HG03064 (cell line): ENCODE measurements at regions not wholly inside any gene's neighbourhood (a gene's known extent, or its start where the extent isn't known, plus 50 kb on each side); places are given as distances from the start of the nearest gene placed in this dataset.
"Not testable (repeated sequence)": the region's sequence is repeated elsewhere in the genome, so short reads cannot be mapped to it uniquely, and the experiment has no call there.

Experiments used
- ATAC-seq: cut with Tn5 transposase; IDR thresholded peaks from one replicate; pipeline ENCODE4 v1.9.1; 2021; ENCODE audit warnings: low read depth; ENCODE audit not compliant: unreplicated experiment

DNA sequence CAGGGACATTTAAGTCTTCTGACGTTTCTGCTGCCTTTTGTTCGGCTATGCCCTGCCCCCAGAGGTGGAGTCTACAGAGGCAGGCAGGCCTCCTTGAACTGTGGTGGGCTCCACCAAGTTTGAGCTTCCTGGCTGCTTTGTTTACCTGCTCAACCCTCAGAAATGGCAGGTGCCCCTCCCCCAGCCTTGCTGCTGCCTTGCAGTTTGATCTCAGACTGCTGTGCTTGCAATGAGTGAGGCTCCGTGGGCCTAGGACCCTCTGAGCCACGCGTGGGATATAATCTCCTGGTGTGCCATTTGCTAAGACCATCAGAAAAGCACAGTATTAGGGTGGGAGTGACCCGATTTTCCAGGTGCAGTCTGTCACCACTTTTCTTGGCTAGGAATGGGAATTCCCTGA is 647.3 kb downstream of the CD109 start:
- not testable (repeated sequence) for ATAC-seq

DNA sequence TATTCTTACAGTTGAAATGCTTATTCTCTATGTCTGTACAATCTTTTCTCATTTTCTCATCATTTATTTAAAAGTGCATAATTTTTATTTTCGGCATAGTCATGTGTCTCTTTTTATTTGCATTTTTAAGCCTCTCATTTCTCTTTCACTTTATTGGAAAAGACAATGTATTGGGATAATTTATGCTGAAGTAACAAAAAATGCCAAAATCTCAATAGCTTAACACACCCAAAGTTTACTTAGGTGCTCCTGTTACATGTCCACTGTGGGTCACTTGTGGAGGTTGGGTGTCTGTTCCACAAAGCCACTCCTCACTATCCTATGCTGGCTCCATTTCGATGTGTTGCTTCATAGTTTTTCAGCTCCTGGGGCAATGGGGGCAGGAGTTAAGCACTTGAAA is 638.7 kb downstream of the CD109 start:
- ATAC-seq = no peak

DNA sequence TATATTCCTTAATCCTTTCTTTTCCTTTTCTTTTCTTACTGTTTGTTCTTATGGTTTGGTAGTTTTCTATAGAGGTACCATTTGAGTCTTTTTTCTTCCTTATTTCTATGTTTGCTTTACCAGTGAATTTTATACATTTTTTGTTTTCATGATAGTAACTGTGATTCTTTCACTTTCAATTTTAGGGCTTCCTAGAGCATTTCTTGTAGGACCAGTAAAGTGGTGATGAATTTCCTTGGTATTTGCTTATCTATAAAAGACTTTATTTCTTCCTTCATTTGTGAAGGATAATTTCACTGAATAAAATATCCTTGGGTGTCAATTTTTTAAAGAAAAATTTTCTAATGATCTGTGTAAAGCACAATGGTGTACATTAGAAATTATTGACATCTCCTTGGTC is 637.4 kb downstream of the CD109 start:
- no peak for ATAC-seq

- no peak for ATAC-seq
Observed at GRCh38 chr6:74320715-74321114, 624.7 kb downstream of the CD109 start.

- no peak for ATAC-seq
Observed at GRCh38 chr6:74320074-74320473, 624.1 kb downstream of the CD109 start.

- no peak for ATAC-seq
Observed at GRCh38 chr6:74319292-74319691, 623.3 kb downstream of the CD109 start.

GRCh38 chr6:74318738-74319137 is 622.7 kb downstream of the CD109 start:
- ATAC-seq = no peak

DNA sequence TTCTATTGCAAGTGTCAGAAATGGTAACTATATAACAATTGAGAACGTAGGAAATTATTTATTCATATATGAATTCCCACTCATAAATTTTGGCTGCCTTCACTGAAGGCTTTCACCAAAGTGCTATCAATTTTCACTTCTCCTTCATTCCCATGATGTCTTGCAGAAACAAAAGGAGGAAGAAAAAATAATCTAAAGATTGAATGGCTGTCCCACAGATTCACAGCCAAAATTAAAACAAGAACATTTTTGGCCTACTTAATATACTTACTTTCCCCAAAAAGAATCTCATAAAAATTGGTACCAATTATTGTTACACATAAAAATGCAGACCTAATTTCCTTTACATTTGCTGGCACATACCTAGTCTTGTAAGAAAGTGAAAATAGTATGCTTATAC is 616.1 kb downstream of the CD109 start:
- no peak for ATAC-seq

- ATAC-seq = no peak
Observed at GRCh38 chr6:74311431-74311830, 615.4 kb downstream of the CD109 start.

- ATAC-seq = no peak
Observed at GRCh38 chr6:74289884-74290283, 593.9 kb downstream of the CD109 start.

- no peak for ATAC-seq
Observed at GRCh38 chr6:74287932-74288331, 591.9 kb downstream of the CD109 start.

- no peak for ATAC-seq
Observed at GRCh38 chr6:74287441-74287840, 591.4 kb downstream of the CD109 start.

- ATAC-seq = no peak
Observed at GRCh38 chr6:74284284-74284683, 588.3 kb downstream of the CD109 start.

DNA sequence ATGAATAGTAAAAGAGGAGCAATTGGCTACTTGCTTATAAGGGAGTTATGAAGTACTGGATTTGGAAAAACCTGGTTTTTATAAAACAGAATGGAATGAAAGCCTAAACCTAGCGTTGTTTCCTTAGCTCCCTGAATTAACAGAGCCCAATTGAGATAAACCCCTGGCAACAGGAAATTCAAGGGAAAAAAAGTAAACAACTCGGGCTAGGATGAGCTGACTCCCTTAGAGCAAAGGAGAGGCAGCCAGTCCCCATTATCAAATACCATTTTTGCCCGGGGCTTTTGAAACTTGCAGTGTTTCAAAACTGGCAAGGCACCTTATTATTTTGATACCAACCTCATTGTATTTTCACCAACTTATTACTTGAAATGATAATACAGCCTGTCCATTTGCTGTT is 587.5 kb downstream of the CD109 start:
- no peak for ATAC-seq

GRCh38 chr6:74282143-74282689 is 586.2 kb downstream of the CD109 start:
- ATAC-seq = no peak

DNA sequence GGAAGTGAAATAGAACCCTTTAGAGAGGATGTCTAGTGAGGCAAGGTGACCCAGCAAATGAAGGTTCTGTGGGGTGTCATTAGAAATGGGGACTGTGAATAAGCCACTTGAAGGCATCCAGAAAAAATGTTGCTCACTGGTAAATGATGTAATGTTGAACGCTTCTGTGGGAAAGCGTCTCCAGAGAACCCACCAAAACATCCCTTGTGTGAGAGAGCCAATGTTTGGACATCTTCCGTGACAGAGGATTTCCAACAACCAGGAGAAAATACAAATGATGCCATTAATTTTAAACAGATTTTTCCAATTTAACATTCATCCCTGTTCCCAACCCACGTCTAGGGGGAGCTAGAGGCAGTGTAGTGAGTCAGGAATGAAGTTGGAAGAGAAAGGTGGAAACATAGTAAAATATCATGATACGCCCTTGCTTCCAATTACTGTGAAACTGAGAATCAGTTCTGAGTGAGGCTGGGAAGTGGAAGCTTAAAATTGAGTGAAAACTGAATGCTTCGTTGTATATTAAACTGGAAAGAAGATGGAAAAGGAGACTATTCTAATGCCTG is 584.2 kb downstream of the CD109 start:
- no peak for ATAC-seq

GRCh38 chr6:74277777-74278186 is 581.8 kb downstream of the CD109 start:
- no peak for ATAC-seq

- ATAC-seq = no peak
Observed at GRCh38 chr6:74273541-74273940, 577.5 kb downstream of the CD109 start.

- ATAC-seq = no peak
Observed at GRCh38 chr6:74269600-74269858, 573.5 kb downstream of the CD109 start.

DNA sequence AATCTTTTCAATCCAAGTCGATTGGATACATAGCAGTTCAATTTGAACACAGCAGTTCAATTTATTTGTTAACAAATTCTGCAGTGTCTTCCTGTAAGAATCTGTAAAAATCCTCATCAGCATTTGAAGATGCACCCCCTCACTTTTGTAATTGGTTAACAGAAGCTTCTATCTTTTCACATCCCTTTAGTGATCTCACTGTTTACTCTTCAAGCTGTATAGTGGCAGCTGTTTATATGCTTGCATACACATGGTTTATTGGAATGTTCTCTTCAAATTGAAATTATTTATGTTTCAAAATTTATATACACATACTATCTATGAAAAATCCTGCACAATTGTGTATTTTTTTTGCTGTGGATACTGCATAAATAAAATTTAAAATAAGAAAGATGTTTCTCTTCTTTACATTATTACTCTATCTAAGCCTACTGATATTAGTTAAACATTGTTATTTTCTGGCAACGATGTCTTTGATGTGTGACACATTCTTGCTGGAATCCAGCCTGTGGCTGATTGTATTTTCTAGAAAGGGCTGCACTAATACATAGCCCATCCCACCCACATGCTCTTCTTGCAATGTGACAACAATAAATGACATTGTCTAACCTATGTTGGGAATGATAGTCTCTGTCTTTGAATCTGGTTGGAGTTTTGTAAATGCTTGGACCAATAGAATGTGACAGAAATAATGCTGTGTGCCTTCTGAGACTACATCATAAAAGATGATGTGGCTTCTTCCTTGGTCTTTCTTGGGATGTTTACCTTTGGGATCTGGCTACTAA is 573.0 kb downstream of the CD109 start:
- ATAC-seq = no peak

DNA sequence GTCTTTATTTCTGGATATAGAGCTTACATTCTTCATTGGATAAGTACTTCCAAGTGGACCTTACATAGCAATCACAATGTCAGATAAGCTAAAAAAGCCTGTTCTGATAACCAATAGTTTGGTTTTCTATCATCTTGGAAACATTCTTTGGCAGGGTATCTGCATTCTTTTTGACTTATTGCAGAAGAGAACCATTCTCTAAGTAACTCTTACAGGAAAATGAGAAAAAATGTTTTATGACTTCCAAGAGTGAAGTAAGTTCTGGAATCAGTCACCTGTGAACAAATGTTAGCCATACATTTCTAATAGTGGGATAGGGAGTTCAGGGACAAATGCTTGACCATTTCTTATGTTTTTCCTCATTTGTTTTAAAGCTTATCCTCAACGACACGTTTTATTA is 564.0 kb downstream of the CD109 start:
- ATAC-seq = no peak

- no peak for ATAC-seq
Observed at GRCh38 chr6:74256781-74257180, 560.8 kb downstream of the CD109 start.
